Trophoblast cell (in vitro differentiated cells and primary cell): ENCODE measurements at regions not wholly inside any gene's neighbourhood (a gene's known extent, or its start where the extent isn't known, plus 50 kb on each side); places are given as distances from the start of the nearest gene placed in this dataset.
"Not testable (repeated sequence)": the region's sequence is repeated elsewhere in the genome, so short reads cannot be mapped to it uniquely, and the experiment has no call there.

Experiments
- DNase-seq, 2 donors: peaks; one replicate each; pipeline ENCODE4 v3.0.0-alpha.2; 2016
- H2AFZ ChIP-seq: 2 replicates; pipeline ENCODE4 v1.6.1; 2013; ENCODE audit warnings: low read length, moderate library complexity, mild to moderate bottlenecking; ENCODE audit not compliant: insufficient read depth, poor library complexity
- H2AK5ac ChIP-seq: 2 replicates; pipeline ENCODE4 v1.6.1; 2013; ENCODE audit warnings: mild to moderate bottlenecking, low read length
- H2BK120ac ChIP-seq: 2 replicates; pipeline ENCODE4 v1.6.1; 2013; ENCODE audit warnings: low read length, mild to moderate bottlenecking, moderate library complexity; ENCODE audit not compliant: insufficient read depth, poor library complexity
- H2BK12ac ChIP-seq: 2 replicates; pipeline ENCODE4 v1.6.1; 2013; ENCODE audit warnings: mild to moderate bottlenecking, low read length, moderate library complexity
- H2BK5ac ChIP-seq: 2 replicates; pipeline ENCODE4 v1.6.1; 2013; ENCODE audit warnings: low read length, low read depth, moderate library complexity, mild to moderate bottlenecking; ENCODE audit not compliant: poor library complexity
- H3K14ac ChIP-seq: 2 replicates; pipeline ENCODE4 v1.6.1; 2013; ENCODE audit warnings: mild to moderate bottlenecking, low read length
- H3K18ac ChIP-seq: 2 replicates; pipeline ENCODE4 v1.6.1; 2013; ENCODE audit warnings: mild to moderate bottlenecking, low read length
- H3K23ac ChIP-seq: 2 replicates; pipeline ENCODE4 v1.6.1; 2013; ENCODE audit warnings: low read length
- H3K27ac ChIP-seq: 2 replicates; pipeline ENCODE4 v1.5.1; 2013; ENCODE audit warnings: low read depth, mild to moderate bottlenecking, inconsistent platforms, low read length, moderate library complexity
- H3K27me3 ChIP-seq: 2 replicates; pipeline ENCODE4 v1.6.1; 2013; ENCODE audit warnings: inconsistent platforms, mild to moderate bottlenecking, low read length, moderate library complexity; ENCODE audit not compliant: insufficient read depth
- H3K36me3 ChIP-seq, 2 experiments: 1 replicate in 1 of 2; 2 replicates in 1 of 2; pipeline ENCODE4 v1.6.1; 2013; ENCODE audit warnings: low read length in 2 of 2, mild to moderate bottlenecking in 2 of 2, moderate library complexity in 1 of 2; ENCODE audit not compliant: insufficient read depth in 2 of 2, control insufficient read depth in 1 of 2
- H3K4ac ChIP-seq: 2 replicates; pipeline ENCODE4 v1.6.1; 2013; ENCODE audit warnings: low read depth, mild to moderate bottlenecking, low read length, moderate library complexity
- H3K4me1 ChIP-seq, 2 experiments: 1 replicate in 1 of 2; 2 replicates in 1 of 2; pipeline ENCODE4 v1.6.1; 2013; ENCODE audit warnings: low read length in 2 of 2, mild to moderate bottlenecking in 2 of 2, moderate library complexity in 1 of 2; ENCODE audit not compliant: insufficient read depth in 2 of 2, control insufficient read depth in 1 of 2
- H3K4me2 ChIP-seq: 2 replicates; pipeline ENCODE4 v1.6.1; 2013; ENCODE audit warnings: inconsistent platforms, mild to moderate bottlenecking, low read length, moderate library complexity
- H3K4me3 ChIP-seq: 2 replicates; pipeline ENCODE4 v1.5.1; 2013; ENCODE audit warnings: mild to moderate bottlenecking, low read depth, low read length, inconsistent platforms
- H3K79me1 ChIP-seq: one replicate; pipeline ENCODE4 v1.6.1; 2013; ENCODE audit warnings: low read length
- H3K79me2 ChIP-seq: 2 replicates; pipeline ENCODE4 v1.6.1; 2013; ENCODE audit warnings: low read length, mild to moderate bottlenecking; ENCODE audit not compliant: control insufficient read depth, insufficient read depth, poor library complexity
- H3K9ac ChIP-seq: 2 replicates; pipeline ENCODE4 v1.6.1; 2013; ENCODE audit warnings: mild to moderate bottlenecking, low read length
- H3K9me3 ChIP-seq: 2 replicates; pipeline ENCODE4 v1.6.1; 2013; ENCODE audit warnings: low read depth, mild to moderate bottlenecking, control low read depth, inconsistent platforms, low read length; ENCODE audit not compliant: insufficient read depth
- H4K12ac ChIP-seq: 2 replicates; pipeline ENCODE4 v1.6.1; 2013; ENCODE audit warnings: low read depth, mild to moderate bottlenecking, low read length, moderate library complexity
- H4K8ac ChIP-seq: 2 replicates; pipeline ENCODE4 v1.6.1; 2013; ENCODE audit warnings: low read depth, mild to moderate bottlenecking, low read length, moderate library complexity
- H4K91ac ChIP-seq: one replicate; pipeline ENCODE4 v1.6.1; 2013; ENCODE audit warnings: low read depth, mild to moderate bottlenecking, low read length, moderate library complexity
- whole genome bisulfite sequencing: extraction: QIAGEN DNeasy Blood & Tissue Kit; methylation state at CpG from one replicate; pipeline ENCODE4 v1.1.7; 2013; ENCODE audit warnings: missing lambda C conversion rate; ENCODE audit not compliant: insufficient read length, insufficient coverage; ENCODE audit errors: extremely low coverage; 5-methylcytosine and 5-hydroxymethylcytosine counted together

GRCh38 chr4:9522903-9523302 lies 78.7 kb downstream of the DEFB131A start:
- not testable (repeated sequence) for H3K27me3 ChIP-seq, H2BK5ac ChIP-seq, H3K36me3 ChIP-seq, H3K4me3 ChIP-seq, H2AK5ac ChIP-seq, H3K18ac ChIP-seq, H3K14ac ChIP-seq, H3K79me1 ChIP-seq, H3K79me2 ChIP-seq, H3K4me2 ChIP-seq, H3K9me3 ChIP-seq, H3K9ac ChIP-seq, H2BK12ac ChIP-seq, H3K27ac ChIP-seq, H3K4me1 ChIP-seq, H4K8ac ChIP-seq, H2AFZ ChIP-seq, H4K12ac ChIP-seq, H4K91ac ChIP-seq, H2BK120ac ChIP-seq, H3K4ac ChIP-seq, H3K23ac ChIP-seq
- WGBS: no CpG with 5 or more reads among the region's 1 CpG
- DNase-seq: peak in 1 of 2 donors; percentile 21

DNA sequence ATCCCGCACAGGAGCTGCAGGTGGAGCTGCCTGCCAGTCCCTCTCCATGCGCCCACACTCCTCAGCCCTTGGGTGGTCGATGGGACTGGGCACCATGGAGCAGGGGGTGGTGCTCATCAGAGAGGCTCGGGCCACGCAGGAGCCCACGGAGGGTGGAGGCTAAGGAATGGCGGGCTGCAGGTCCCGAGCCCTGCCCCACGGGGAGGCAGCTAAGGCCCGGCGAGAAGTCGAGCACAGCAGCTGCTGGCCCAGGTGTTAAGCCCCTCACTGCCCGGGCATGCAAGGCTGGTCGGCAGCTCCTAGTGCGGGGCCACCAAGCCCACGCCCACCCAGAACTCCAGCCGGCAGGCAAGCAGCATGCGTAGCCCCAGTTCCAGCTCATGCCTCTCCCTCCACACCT lies 80.2 kb downstream of the DEFB131A start:
- not testable (repeated sequence) for H2BK12ac ChIP-seq, H4K12ac ChIP-seq
- no CpG with 5 or more reads among the region's 18 CpGs for WGBS

DNA sequence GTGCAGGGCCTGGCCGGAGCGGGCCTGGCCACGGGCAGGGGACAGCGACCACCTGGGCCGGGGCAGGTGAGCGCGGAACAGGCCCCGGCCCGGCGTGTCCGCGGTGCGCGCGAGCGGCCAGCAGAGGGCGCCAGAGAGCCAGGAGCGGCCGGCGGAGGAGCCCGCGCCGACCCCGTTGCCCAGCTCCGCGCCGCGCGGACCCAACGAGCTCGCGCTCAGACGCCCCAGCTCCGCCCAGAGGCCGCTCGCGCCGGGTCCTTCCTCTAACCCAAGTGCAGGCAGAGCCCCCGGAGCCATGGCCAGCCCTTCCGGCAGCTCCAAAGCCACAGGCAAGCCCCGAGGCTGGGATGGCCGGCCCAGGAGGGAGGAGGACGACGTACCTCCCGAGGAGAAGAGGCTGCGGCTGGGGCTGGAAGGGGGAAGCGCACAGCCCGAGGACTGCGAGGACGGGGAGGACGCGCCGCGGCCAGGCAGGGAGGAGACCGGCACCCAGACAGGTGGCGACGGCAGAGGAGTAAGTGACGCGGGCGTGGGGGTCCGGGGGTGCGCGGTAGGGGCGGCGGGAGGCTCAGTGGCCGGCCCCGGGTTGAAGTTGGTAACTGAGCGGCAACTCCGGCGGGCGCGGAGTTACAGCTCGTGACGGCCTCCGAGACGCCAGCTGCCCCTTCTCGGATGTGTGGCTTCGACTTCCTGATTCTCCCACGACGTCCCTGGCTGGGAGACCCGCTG lies 88.1 kb downstream of the DEFB131A start:
- WGBS: no CpG with 5 or more reads among the region's 81 CpGs
- H3K27me3 ChIP-seq, H2AK5ac ChIP-seq, H3K27ac ChIP-seq, H3K9ac ChIP-seq, H3K79me2 ChIP-seq, H3K79me1 ChIP-seq, H3K4me1 ChIP-seq, H3K23ac ChIP-seq, H2BK12ac ChIP-seq, H3K4ac ChIP-seq, H3K9me3 ChIP-seq, H3K36me3 ChIP-seq, H2BK5ac ChIP-seq: not testable (repeated sequence)
- H3K4me3 ChIP-seq: peak overlapping the region; percentile 75
- H2AFZ ChIP-seq: peak overlapping the region; percentile 96
- peak overlapping the region; percentile 60 for H2BK120ac ChIP-seq
- peak overlapping the region; percentile 100 for H3K4me2 ChIP-seq
- peak overlapping the region; percentile 24 for H4K91ac ChIP-seq
- H4K8ac ChIP-seq: peak overlapping the region; percentile 90
- DNase-seq: peak; percentile 57 to 80
- peak overlapping the region; percentile 70 for H3K14ac ChIP-seq
- H3K18ac ChIP-seq: peak overlapping the region; percentile 78
- H4K12ac ChIP-seq: peak overlapping the region; percentile 62

More for the DNA sequence above, 80.2 kb downstream of the DEFB131A start:
- H3K27me3 ChIP-seq, H3K4ac ChIP-seq, H2AFZ ChIP-seq, H3K9ac ChIP-seq, H3K79me1 ChIP-seq, H3K4me3 ChIP-seq, H3K4me1 ChIP-seq, H2BK5ac ChIP-seq, H3K79me2 ChIP-seq, H2BK120ac ChIP-seq, H4K91ac ChIP-seq, H3K27ac ChIP-seq, H3K4me2 ChIP-seq, H4K8ac ChIP-seq, H3K9me3 ChIP-seq, H3K18ac ChIP-seq, H3K14ac ChIP-seq, H2AK5ac ChIP-seq, H3K23ac ChIP-seq, H3K36me3 ChIP-seq, DNase-seq: not testable (repeated sequence)

GRCh38 chr4:9532863-9533192 lies 88.6 kb downstream of the DEFB131A start:
- not testable (repeated sequence) for H3K27me3 ChIP-seq, H3K27ac ChIP-seq, H3K4me1 ChIP-seq, H4K91ac ChIP-seq, H4K12ac ChIP-seq, H2BK5ac ChIP-seq, H3K36me3 ChIP-seq, H2AK5ac ChIP-seq, H4K8ac ChIP-seq, H3K23ac ChIP-seq, H2BK120ac ChIP-seq, H2BK12ac ChIP-seq, H3K18ac ChIP-seq, H3K14ac ChIP-seq, H3K79me1 ChIP-seq, H3K9me3 ChIP-seq, H3K79me2 ChIP-seq, H3K9ac ChIP-seq, H3K4ac ChIP-seq
- no CpG with 5 or more reads among the region's 15 CpGs for WGBS
- Histone ChIP-seq H3K4me3 (peak overlapping the region; percentile 75), H3K4me2 (peak overlapping the region; percentile 100), H2AFZ (peak overlapping the region; percentile 96)
- peak in 1 of 2 donors; percentile 27 for DNase-seq
